ENCODE measurements at regions not wholly inside any gene's neighbourhood (a gene's known extent, or its start where the extent isn't known, plus 50 kb on each side); places are given as distances from the start of the nearest gene placed in this dataset.

DNA sequence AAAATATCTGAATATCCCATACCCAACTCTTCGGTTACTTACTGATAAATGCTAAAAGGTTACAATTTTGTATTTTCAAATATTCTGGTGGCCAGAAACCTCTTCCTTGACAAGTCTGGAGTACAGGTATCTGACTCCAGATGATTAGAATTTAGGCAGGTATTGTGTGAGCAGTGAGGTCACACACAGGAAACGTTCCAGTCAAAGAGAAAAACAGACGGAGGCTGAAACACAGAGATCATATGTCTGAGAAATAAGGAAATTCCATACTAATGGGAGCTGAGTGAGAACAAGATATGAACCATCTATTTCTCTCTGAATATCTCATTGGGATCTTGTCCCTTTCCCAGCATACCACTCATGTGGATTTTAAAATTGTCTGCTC, 89.4 kb upstream of the IGLL5 start:
- Mint-ChIP-seq H3K36me3 (ENCODE audit: low read depth) (no peaks in the 10 kb centered on the region), H3K27me3 (peaks cover 8% of the 10 kb centered on the region), H3K9me3 (peaks cover 5% of the 10 kb centered on the region), H3K27ac (no peak overlapping the region), H3K4me1 (peaks cover 21% of the 10 kb centered on the region), H3K4me3 (no peak overlapping the region)
- DNase-seq (no peak), ATAC-seq (ENCODE audit: low read depth) (no peak)
- POLR2A ChIA-PET = no interaction called here
- intact Hi-C loops (cut with micrococcal nuclease) = no loop called here
- CTCF ChIA-PET = interaction anchor here (0.9 to 3.4 kb wide), 4 partner anchors 12 to 156 kb away, joined by 3 to 16 read pairs (median 6); no protein-coding TSS in a partner anchor
- TF ChIP-seq, protein P1, sequence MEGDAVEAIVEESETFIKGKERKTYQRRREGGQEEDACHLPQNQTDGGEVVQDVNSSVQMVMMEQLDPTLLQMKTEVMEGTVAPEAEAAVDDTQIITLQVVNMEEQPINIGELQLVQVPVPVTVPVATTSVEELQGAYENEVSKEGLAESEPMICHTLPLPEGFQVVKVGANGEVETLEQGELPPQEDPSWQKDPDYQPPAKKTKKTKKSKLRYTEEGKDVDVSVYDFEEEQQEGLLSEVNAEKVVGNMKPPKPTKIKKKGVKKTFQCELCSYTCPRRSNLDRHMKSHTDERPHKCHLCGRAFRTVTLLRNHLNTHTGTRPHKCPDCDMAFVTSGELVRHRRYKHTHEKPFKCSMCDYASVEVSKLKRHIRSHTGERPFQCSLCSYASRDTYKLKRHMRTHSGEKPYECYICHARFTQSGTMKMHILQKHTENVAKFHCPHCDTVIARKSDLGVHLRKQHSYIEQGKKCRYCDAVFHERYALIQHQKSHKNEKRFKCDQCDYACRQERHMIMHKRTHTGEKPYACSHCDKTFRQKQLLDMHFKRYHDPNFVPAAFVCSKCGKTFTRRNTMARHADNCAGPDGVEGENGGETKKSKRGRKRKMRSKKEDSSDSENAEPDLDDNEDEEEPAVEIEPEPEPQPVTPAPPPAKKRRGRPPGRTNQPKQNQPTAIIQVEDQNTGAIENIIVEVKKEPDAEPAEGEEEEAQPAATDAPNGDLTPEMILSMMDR (IDR thresholded peaks at IDR 0.05) = no peak

DNA sequence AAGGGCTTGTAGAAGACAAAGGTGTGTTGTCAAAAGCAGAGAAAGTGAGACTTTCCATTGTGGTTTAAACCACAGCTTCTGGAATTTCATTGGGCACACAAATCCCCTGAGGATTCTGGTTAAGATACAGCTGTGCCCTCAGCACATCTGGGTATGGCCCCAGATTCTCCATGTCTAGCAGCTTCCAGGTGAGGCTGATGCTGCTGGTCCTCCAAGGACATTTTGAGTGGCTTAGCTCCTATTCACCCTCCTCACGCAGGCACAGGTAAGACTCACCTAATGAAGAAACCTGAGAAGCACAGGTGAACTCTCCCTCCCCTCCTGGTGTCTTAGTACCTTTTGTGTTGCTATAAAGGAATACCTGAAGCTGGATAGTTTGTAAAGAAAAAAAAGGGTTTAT, 88.9 kb upstream of the IGLL5 start:
- no peak overlapping the region for H3K4me3 Mint-ChIP-seq
- CTCF ChIA-PET = interaction anchor here (0.9 to 3.4 kb wide), 4 partner anchors 12 to 156 kb away, joined by 3 to 16 read pairs (median 6); no protein-coding TSS in a partner anchor
- intact Hi-C loops (cut with micrococcal nuclease) = no loop called here
- POLR2A ChIA-PET = no interaction called here
- DNase-seq (no peak), ATAC-seq (ENCODE audit: low read depth) (no peak)
- no peaks in the 10 kb centered on the region for H3K36me3 Mint-ChIP-seq (ENCODE audit: low read depth)
- TF ChIP-seq, protein P1 (IDR thresholded peaks at IDR 0.05) = no peak
- peaks cover 10% of the 10 kb centered on the region for H3K27me3 Mint-ChIP-seq
- H3K27ac Mint-ChIP-seq = no peak overlapping the region
- peaks cover 21% of the 10 kb centered on the region for H3K4me1 Mint-ChIP-seq
- H3K9me3 Mint-ChIP-seq = peaks cover 5% of the 10 kb centered on the region

DNA sequence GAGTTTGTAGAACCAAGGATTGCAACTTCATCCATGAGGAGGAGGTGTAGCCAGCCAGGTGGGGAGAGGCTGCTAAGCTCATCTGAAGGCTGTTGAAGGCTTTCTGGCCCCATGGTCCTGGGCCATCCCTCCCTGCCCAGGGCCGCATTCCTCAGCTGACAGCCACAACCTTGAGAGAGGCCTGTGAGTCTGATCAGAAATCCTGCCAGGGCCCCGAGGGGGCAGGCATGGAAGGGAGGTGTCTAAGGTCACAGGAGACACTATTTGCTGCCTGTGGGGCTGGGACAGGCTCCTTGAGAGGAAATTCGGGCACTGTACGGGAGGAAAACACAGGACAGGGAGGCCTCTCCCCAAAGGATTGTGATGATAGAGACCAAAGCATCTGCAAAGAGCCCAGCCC, 88.1 kb upstream of the IGLL5 start:
- TF ChIP-seq, protein P1 (IDR thresholded peaks at IDR 0.05) = no peak
- H3K36me3 Mint-ChIP-seq (ENCODE audit: low read depth) = no peaks in the 10 kb centered on the region
- no peak overlapping the region for H3K27ac Mint-ChIP-seq
- H3K4me3 Mint-ChIP-seq = no peak overlapping the region
- DNase-seq = no peak
- H3K27me3 Mint-ChIP-seq = peaks cover 10% of the 10 kb centered on the region
- ChIA-PET CTCF (interaction anchor here (1.3 to 3.4 kb wide), 3 partner anchors 11 to 155 kb away, joined by 4 to 16 read pairs (median 7); no protein-coding TSS in a partner anchor), POLR2A (no interaction called here)
- ATAC-seq (ENCODE audit: low read depth) = no peak
- H3K4me1 Mint-ChIP-seq = peaks cover 21% of the 10 kb centered on the region
- intact Hi-C loops (cut with micrococcal nuclease) = no loop called here
- H3K9me3 Mint-ChIP-seq = peaks cover 5% of the 10 kb centered on the region

DNA sequence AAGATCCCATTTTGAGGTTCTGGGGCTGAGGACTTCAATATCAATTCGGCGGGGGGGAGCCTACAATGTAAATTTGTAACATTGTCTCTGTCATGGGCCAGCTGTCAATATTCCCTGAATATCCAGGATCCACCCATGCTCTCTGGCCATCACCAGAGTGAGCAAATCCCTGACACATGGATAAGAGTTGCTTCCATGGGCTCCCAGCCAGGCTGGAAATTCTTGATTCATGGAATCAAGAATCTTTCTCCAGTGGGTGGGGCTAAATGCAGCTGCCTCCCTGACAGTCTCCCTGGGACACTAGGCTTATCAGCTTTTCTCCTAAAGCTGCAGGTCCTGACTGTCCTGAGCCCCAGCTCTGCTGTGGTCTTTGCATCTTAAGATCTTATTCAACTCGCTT, 86.9 kb upstream of the IGLL5 start:
- intact Hi-C loops (cut with micrococcal nuclease) = loop anchor here (5.0 kb wide), 1 partner anchor 48 kb away; no protein-coding TSS in a partner anchor
- Mint-ChIP-seq H3K9me3 (peaks cover 5% of the 10 kb centered on the region), H3K27ac (no peak overlapping the region), H3K4me3 (no peak overlapping the region), H3K27me3 (peaks cover 10% of the 10 kb centered on the region), H3K4me1 (peaks cover 21% of the 10 kb centered on the region), H3K36me3 (ENCODE audit: low read depth) (no peaks in the 10 kb centered on the region)
- ChIA-PET POLR2A (no interaction called here), CTCF (no interaction called here)
- TF ChIP-seq, protein P1 (IDR thresholded peaks at IDR 0.05) = no peak
- ATAC-seq (ENCODE audit: low read depth) (no peak), DNase-seq (no peak)

DNA sequence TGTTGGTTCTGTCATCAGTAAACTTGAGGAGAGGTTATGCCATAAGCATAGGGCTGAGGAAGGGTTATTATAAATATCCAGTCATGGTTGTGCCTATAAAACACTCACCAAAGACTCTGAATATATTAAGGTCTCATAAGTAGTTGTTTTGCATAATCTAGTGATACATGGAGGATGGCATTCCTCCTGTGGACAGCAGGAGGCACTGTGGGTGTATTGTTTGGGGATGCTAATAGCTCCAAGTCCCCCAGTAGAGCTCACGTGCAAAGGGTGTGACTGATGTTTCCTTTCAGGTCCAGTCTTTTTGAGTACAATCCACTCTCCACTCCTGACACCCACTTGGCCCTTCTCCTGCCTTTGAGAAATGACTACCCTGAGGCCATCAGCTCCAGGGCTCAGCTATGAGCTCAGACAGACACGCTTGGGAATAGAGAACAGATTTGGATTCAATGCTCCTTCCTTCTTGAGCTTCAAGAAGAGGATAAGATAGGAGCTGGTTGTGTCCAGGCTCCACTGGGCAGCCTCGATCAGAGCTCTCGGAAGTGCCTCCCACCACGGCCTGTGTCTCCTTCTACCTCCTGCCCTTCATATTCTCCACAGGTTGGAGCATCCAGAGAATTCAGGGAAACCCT, 85.2 kb upstream of the IGLL5 start:
- Mint-ChIP-seq H3K4me3 (no peak overlapping the region), H3K36me3 (ENCODE audit: low read depth) (no peaks in the 10 kb centered on the region), H3K9me3 (no peaks in the 10 kb centered on the region), H3K4me1 (peaks cover 10% of the 10 kb centered on the region), H3K27me3 (peaks cover 14% of the 10 kb centered on the region), H3K27ac (no peak overlapping the region)
- CTCF ChIA-PET = interaction anchor here (0.9 to 1.6 kb wide), 4 partner anchors 32 to 156 kb away, joined by 3 to 7 read pairs (median 4); no protein-coding TSS in a partner anchor
- POLR2A ChIA-PET = no interaction called here
- intact Hi-C loops (cut with micrococcal nuclease) = loop anchor here (5.0 kb wide), 1 partner anchor 50 kb away; no protein-coding TSS in a partner anchor
- TF ChIP-seq, protein P1 (IDR thresholded peaks at IDR 0.05) = no peak
- ATAC-seq (ENCODE audit: low read depth) = no peak
- no peak for DNase-seq

All from activated B cell treated with CpG ODN at 0.5 μM for 24 hours (primary cell).